GM21576 (cell line): ENCODE measurements at regions not wholly inside any gene's neighbourhood (a gene's known extent, or its start where the extent isn't known, plus 50 kb on each side); places are given as distances from the start of the nearest gene placed in this dataset.

Source experiments
- ATAC-seq: cut with Tn5 transposase; IDR thresholded peaks from one replicate; pipeline ENCODE4 v1.9.1; 2021; ENCODE audit warnings: mild to moderate bottlenecking, moderate library complexity; ENCODE audit not compliant: unreplicated experiment

DNA sequence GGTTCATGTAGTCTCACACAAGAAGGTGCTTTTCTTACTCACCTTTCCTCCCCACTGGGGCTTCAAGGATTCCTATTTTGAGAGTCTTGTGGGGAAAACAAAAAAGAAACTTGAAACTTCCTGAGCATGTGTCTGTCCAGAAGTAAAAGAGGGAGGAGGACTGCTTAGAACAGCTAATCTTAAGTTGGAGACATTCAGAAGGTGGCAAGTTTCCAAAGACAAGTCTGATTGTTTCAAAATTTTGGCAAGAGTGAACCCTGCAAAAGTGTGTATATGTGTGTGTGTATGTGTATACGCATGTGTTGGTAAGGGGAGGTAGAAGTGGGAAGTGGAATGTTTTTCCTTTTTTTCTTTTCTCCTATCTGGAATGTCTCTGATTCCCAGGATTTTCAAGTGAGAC is 189.0 kb upstream of the FRMPD4 start:
- no peak for ATAC-seq

DNA sequence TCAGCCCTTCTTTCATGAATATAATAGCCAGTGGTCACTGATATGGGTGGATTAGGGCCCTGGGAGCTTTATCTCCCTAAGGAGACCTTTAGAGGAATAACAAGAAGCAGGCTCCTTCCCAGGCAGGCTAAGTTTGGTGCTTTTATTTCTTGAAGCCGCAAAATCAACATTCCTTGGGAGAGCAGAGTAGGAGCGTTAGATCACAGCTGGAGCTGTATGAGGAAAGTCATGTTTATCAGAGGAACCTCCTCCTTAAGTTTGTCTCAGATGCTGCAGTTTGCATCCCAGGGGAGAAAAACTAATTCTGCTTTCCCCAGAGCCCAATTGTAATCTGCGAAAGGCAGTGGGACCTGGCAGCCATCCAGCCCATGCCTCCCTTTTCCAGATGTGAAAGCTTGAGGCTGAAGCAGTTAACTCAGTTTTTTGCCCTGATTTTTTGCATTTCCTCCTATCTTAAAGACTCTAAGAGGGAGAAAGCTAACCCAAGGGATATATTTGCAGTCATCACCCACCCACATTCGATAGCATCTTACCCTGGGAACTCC is 186.0 kb upstream of the FRMPD4 start:
- ATAC-seq = no peak

DNA sequence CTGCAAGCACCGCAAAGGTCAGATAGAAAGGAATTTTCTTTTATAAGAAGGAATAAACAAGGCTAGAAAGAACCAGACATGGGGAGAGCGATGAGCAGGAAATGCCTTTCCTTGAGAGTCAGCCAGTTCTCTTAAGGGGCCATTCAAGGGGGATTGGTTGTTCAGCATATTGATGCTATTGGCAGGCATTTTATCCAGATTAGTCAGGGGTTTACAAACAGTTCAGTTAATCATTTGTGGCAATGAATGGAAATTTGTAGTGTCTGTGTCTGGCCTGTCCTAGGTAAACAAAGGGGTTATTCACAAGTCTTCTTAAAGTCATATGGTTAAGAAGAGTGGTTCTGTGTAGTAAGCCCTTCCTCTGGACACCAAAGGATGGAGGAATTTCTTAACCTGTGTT is 184.7 kb upstream of the FRMPD4 start:
- no peak for ATAC-seq

DNA sequence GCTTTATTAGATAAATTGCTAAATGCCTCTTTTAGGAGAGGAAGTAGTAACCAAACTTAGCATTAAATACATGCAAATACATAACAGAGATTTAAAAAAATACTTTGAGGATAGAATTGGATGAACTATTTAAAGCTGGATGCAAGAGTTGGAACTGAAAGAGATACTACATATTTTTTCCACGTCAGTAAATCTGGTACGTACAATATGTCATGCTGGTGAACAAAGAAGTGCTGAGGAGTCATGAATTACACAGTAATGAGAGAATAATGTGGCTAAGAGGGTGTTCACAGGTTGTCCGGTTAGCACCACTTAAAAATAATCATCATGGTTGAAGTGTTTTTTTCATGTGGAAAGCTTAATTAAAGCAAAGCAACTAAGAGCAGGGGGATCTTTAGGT is 184.1 kb upstream of the FRMPD4 start:
- ATAC-seq = no peak

DNA sequence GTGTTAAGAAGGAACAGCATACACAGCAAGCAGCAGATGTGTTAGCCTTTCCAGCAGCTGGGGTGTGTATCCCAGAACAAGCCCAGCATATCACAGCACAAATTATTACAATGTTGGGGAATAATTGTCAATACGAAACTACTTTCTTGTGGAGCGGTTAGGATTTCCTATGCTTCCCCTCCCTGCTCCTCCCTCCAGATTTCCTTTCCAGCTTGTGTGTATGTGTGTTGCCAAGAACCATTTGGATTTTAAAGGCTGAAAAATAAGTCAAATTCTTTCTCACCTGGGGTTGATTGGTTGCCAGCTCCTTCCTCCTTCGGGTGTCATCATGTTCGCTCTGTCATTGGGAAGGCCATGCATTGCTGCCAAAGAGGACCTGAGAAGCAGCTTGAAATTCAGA is 178.2 kb upstream of the FRMPD4 start:
- no peak for ATAC-seq

DNA sequence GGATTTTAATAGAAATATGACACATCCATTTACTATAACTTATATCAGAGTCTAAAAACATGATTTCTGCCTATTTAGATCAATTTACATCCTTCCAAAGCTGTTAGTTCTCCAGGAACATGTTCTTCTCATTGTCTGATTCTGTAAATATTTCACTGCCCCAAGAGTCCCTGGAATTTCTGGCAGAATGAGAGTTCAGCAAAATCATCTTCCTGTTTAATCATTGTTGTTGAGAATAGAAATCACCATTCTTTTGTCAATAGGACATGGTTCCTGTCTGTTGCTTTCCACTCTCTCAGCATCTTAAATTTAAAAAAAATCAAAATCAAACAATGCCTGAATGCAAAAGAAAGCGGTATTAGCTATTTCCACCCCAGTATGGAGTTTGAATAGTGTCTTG is 172.8 kb upstream of the FRMPD4 start:
- no peak for ATAC-seq

DNA sequence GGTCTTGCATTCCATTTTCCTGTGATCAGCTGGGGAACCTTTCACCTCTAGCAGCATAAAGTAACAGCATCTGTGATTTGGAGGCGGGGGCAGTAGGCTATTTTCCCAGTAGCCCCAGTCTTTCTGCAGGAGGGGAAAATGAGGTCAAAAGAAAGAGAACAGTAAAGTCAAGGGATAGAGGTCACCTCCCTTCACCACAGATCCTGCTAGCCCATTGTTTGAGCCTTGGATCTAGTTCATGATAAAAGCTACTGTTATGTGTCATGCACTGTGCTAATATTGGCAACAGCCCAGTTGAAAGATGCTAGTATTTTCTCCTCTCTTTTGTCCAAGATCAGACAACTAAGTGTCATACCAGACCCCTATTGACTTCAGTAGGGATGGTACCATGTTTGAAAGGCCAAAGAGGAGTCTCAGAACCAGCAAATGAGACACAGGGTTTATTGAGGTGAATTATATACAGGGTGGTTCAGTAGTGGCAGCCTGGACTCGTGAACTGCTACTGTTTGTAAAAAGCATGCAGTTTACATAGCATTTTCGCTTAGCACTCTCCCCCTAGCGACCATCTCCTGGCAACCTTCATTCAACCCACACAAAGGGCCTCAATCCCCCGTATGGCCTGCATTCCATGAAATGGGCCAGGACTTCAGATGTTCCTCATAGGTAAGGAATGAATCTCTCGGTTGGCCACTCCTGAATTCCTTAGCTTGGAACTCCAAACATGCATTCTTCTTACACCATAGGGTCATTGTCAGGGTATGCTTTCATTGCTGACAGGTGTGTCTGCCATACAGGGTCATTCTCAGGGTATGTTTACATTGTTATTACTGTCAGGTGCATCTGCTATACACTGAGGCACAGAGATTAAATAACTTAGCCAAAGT is 170.0 kb upstream of the FRMPD4 start:
- ATAC-seq = no peak

DNA sequence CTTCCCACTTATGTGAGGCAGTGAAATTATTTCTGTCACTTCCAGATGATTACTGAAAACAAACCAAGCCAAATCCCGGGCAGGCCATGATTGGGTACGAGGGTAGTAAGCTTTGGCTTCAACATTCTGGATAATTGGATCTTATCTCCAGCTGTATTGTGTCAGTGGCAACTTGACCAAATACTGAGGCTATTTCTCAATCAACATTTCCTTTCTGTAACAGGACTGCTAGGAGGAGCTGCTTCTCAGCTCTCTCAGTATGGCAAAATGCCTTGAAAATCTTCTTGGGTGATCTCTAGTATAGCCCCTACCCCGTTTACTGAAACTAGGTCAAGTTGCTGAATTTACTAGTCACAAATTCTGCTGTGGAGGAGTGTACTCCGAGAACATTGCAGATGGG is 169.3 kb upstream of the FRMPD4 start:
- ATAC-seq = no peak

DNA sequence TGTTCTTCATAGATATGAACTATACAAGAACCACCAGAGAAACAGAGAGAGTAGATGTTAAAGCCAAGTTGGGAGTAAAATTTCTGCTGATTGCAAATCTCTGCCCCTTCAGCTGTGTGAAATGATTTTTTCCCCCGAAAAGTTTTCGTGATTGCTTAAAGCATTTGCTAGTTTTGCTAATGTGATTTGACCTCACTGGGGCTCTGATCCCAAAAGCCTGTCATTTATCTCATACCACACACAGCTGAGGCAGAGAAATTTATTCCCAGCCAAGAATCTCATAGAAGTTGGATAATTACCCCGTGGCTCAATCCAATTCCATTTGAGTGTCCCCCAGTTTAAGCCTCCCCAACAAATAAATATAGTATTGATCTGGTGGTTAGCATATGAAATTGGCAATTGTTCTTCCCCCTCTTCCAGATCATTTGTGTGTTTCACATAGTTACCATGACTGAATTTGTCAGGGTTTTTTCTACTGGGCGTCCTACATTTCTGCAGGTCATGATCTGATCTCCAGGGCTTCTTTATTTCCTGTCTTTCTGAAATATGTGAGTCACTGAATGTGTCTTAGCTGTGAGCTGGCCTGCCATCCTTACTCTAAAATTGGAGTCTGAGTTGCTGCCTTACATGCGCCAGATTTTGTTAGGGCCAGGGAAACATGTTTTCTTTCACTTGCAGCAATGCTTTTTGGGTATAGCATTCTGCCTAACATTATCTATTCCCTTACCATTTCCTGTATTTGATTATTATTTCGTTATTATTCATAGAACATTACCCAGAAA is 167.5 kb upstream of the FRMPD4 start:
- no peak for ATAC-seq

DNA sequence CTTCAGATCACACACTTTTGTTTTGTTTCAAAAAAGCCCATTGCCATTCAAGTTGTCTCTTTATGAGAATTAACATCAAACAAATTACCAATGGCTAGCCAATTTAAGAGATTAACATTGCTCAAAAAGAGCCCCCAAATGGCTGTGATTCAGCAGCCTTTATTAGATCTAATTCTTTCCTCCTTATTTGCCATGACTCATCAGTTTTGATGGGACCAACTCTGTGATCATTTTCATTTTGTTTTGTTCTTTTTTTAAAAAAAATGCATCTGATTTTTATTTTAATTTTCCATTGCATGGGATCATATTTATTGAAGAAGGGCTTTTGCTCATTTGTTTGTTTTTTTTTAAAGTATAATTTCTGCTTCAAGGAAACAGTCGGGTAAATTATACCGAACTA is 161.6 kb upstream of the FRMPD4 start:
- ATAC-seq = no peak

DNA sequence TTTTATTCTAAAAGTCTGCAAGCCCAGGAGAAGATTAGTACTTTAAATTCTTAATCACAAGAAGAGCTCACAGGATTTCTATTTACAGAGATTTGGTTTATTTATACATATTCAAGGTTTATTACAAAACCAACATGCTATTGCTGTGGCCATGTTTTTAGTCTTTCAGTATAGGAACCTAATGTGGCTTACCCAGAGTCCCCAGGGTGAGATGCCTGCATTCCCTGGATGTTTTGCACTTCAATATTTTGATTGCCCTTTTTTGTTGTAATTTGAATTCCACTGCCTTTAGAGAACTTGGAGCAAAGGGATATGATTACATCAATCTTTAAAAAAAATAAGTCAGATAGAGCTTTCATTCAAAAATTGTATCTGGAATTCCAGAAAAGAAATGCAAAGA is 146.0 kb upstream of the FRMPD4 start:
- ATAC-seq = no peak

DNA sequence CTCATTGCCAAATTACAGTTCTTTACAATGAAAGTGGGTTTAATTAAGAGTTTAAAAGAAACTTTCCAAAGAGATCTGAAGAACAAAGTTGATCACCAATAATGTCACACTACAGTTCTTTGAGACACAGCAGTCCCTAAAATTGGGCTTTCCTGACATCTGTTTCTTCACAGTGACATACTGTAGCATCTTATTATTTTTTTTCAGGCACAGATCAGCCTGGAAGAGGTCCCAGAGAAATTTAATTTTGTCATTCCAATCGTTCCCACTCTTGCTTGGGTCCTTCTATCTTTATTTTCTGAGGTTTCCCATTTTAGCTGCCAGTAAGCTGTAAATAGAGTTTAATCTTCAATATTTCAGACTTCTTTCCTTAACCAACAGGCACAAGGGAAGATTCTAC is 143.1 kb upstream of the FRMPD4 start:
- no peak for ATAC-seq

DNA sequence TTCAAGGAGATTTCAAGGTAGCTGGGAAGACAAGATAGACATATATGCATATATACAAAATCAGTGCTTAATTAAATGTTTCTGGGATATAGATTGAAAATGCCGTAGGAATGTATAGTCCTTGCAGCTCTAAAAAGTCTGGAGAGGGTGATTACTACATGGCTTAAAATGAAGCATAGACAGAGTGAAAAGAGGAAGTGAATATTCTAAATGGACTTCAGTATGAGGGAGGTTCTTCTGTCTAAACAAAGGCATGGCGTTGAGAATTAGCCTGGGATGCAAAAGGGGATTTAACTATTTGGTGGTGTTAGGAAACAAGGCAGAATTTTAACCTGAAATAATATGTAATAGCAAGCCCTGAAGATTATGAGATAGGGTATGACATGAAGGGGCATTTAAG is 141.5 kb upstream of the FRMPD4 start:
- no peak for ATAC-seq

DNA sequence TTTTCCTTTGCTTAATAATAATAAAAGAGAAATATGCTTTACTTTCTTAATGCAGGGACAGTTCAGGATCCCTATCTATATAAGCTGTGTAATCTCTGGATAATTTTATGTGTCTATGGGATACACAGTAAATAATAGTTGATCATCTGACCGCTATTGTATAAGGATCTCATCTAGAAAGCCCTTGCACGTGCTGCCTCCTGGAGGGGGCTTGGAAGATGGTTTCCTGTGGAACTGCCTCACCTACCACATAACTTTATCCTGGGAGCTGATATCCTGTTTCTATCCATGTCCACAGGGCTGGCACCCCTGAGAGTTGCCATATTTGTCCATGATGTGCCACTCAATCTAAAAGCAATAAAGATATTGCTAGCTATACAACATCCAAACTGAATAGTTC is 139.3 kb upstream of the FRMPD4 start:
- no peak for ATAC-seq

DNA sequence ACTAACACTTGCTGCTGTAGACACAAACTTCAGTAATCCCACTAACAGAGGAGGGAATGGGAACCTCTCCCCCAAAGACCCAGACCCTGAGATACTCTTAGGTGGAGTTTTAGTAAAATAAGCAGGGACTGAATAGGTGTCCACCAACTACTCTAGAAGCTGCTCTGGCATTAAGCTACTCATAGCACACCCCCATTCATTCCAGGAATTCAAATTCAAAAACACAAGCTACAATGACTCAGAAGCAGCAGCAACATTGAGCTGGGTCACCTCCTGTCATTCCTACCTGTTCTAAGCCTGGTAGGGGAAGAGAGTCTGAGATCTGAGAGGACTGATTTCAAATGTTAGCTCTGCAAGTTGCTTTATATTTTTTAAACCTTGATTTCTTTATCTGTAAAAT is 135.4 kb upstream of the FRMPD4 start:
- ATAC-seq = no peak

DNA sequence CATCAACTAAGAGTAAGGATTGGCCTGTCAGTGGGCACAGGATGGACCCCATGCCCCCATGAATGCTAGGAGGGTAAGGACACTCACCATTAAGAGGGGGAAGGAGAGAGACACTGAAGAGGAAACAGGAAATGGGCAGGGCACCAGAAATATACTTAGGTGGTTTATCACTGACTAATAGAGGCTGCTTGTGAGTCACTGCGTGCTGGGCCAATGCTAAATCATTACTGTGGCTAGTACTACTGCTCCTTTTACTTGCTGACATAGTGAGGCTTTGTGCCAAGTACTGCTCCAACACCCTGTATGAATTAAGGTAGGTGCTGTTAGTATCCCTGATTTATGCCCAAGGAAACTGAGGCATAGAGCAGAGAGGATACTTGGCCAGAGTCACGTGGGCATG is 130.4 kb upstream of the FRMPD4 start:
- ATAC-seq = no peak

DNA sequence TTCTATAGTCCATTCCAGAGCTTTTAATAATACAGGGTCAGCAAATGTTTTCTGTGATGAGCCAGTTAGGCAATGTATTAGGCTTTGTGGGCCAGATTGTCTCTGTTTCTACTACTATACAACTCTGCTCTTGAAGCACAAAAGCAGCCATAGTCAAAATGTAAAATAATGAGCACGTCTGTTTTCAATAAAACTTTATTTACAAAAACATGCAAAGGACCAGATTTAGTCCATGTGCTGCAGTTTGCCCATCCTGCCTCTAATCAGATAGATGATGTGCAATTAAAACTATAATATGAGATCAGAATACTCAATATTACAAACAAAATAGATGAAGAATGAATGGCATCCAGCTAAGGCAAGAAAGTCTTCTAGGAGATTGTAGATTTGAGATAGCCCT is 127.8 kb upstream of the FRMPD4 start:
- no peak for ATAC-seq

DNA sequence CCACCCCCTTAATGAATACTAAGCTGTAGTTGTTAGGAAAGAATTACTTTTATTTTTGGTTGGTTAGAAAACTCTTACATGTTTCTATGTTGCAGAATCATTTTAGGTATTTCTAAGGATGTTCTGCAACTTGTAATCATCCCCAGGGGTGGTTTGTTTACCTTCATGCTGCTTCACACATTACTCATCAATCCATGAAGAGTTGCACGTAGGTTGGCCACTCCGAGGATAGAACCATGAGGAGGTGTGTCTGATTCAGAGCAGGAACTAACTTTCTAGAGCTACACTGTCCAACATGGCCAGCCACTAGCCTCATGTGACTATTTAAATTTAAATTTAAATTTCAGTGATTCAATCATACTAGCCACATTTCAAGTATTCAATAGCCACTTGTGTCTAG is 127.2 kb upstream of the FRMPD4 start:
- ATAC-seq = no peak

DNA sequence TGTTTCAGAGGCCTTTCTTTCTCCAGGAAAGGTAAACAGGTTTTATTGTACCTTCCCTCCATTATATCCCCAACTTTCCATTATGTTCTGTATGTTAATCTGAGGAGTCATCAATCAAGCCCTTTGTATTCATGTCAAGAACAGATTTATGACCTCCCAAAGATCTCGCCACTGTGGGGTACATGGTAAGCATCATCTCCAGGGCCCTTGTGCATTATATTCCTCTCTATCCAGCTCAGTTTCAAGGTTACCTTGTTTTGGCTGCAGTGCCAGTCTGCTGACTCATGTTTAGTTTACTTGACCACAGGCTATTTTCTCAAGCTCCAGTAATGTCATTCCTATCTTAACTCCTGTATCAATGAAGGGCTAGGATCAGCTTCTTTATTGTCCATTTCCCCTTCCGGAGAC is 125.1 kb upstream of the FRMPD4 start:
- ATAC-seq = no peak

DNA sequence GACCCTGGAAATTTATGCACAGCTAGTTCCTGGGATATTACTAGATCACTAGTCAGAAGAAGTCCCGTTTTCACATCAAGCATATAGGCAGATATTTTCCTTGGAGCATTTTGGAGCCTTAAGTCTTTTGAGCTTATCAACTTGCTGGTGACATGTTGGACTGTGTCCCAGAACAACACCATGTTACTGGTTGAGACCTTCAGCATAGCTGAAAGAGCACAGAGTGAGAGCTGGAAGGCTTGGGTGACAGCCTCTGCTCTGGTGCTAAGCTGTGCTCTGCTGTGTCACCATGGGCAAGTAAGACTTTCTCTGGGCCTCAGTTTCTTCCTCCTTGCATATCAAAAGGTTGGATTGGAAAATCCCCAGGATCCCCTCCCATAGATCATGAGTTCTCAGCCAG is 116.6 kb upstream of the FRMPD4 start:
- no peak for ATAC-seq

DNA sequence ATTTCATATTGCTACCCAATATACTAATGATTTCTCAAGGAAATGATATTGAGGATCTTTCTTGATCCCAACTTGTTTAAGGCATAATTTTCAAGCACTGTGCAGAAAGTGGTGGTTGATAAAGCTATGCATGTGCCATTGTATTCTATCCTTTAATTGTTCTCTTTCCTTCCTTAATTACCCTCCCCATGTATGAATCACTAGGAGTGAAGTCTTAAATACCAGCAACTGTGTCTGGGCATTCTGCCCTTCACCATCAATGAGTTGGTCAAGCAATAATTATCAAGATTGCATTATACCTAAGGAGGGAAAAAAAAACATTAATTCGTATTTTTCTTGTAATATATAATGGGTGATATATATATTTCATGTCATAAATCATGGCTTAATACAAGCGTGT is 111.8 kb upstream of the FRMPD4 start:
- no peak for ATAC-seq

DNA sequence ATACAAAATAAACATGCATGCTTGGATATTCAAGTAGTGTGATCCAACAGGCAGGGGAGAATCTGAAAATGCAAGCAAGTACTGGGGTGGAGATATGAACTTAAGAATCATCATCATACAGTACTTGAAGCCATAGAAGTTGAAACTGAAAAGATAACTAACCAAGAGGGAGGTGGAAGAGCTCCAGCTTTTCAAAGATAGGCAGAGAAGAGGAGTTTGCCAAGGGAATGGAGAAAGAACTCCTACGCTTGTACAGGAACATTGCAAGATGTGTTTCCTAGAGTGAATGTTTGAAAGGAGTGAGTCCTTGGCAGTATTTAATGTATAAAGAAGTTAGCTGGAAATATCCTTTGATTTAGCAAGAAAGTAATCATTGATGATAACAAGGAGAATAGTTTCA is 106.2 kb upstream of the FRMPD4 start:
- ATAC-seq = no peak
